Neutrophil (primary cell): ENCODE measurements at regions not wholly inside any gene's neighbourhood (a gene's known extent, or its start where the extent isn't known, plus 50 kb on each side); places are given as distances from the start of the nearest gene placed in this dataset.
"Not testable (repeated sequence)": the region's sequence is repeated elsewhere in the genome, so short reads cannot be mapped to it uniquely, and the experiment has no call there.

Source experiments
- H3K27ac ChIP-seq: fragments of 200-600 bp; sonication (generic); 2 replicates; pipeline ENCODE4 v1.5.1; 2016; ENCODE audit warnings: mild to moderate bottlenecking, moderate library complexity
- H3K27me3 ChIP-seq: fragments of 200-600 bp; sonication (generic); 2 replicates; pipeline ENCODE4 v1.6.0; 2016; ENCODE audit warnings: mild to moderate bottlenecking
- H3K36me3 ChIP-seq: fragments of 200-600 bp; sonication (generic); 2 replicates; pipeline ENCODE4 v1.5.1; 2017
- H3K4me1 ChIP-seq, 2 experiments: fragments of 200-600 bp in 1 of 2; sonication (generic) in 1 of 2; 1 replicate in 1 of 2; 2 replicates in 1 of 2; pipeline versions ENCODE4 v1.5.1 to v1.6.1; 2013 to 2016; ENCODE audit warnings: low read depth in 1 of 2, low read length in 1 of 2, mild to moderate bottlenecking in 1 of 2, moderate library complexity in 1 of 2; ENCODE audit not compliant: control insufficient read depth in 1 of 2, insufficient read depth in 1 of 2
- H3K4me3 ChIP-seq, 2 experiments: fragments of 200-600 bp in 1 of 2; sonication (generic) in 1 of 2; 1 replicate in 1 of 2; 2 replicates in 1 of 2; pipeline ENCODE4 v1.5.1; 2013 to 2016; ENCODE audit warnings: low read depth in 1 of 2, low read length in 1 of 2, mild to moderate bottlenecking in 1 of 2, moderate library complexity in 1 of 2
- H3K9me3 ChIP-seq: fragments of 200-600 bp; sonication (generic); 2 replicates; pipeline ENCODE4 v1.5.1; 2016
- TF ChIP-seq, protein P1 (sequence below): fragments of 200-600 bp; sonication (generic); IDR thresholded peaks from 2 replicates; pipeline ENCODE4 v1.5.1; 2016; ENCODE audit warnings: antibody characterized with exemption

- TF ChIP-seq, protein P1, sequence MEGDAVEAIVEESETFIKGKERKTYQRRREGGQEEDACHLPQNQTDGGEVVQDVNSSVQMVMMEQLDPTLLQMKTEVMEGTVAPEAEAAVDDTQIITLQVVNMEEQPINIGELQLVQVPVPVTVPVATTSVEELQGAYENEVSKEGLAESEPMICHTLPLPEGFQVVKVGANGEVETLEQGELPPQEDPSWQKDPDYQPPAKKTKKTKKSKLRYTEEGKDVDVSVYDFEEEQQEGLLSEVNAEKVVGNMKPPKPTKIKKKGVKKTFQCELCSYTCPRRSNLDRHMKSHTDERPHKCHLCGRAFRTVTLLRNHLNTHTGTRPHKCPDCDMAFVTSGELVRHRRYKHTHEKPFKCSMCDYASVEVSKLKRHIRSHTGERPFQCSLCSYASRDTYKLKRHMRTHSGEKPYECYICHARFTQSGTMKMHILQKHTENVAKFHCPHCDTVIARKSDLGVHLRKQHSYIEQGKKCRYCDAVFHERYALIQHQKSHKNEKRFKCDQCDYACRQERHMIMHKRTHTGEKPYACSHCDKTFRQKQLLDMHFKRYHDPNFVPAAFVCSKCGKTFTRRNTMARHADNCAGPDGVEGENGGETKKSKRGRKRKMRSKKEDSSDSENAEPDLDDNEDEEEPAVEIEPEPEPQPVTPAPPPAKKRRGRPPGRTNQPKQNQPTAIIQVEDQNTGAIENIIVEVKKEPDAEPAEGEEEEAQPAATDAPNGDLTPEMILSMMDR: no peak
- H3K36me3 ChIP-seq: no peaks in the 10 kb centered on the region
- H3K4me1 ChIP-seq: no peaks in the 10 kb centered on the region
- H3K9me3 ChIP-seq: peaks cover 9% of the 10 kb centered on the region
- no peak overlapping the region for H3K27ac ChIP-seq
- H3K27me3 ChIP-seq: peaks cover 17% of the 10 kb centered on the region
- no peak overlapping the region for H3K4me3 ChIP-seq
Observed at GRCh38 chr5:1720396-1721110, 79.1 kb downstream of the MRPL36 start.

- peaks cover 10% of the 10 kb centered on the region for H3K27me3 ChIP-seq
- H3K4me3 ChIP-seq: no peak overlapping the region
- TF ChIP-seq, protein P1: no peak
- H3K9me3 ChIP-seq: peaks cover 9% of the 10 kb centered on the region
- no peaks in the 10 kb centered on the region for H3K36me3 ChIP-seq
- no peak overlapping the region for H3K27ac ChIP-seq
- H3K4me1 ChIP-seq: no peaks in the 10 kb centered on the region
Observed at GRCh38 chr5:1719860-1720259, 79.8 kb downstream of the MRPL36 start.

DNA sequence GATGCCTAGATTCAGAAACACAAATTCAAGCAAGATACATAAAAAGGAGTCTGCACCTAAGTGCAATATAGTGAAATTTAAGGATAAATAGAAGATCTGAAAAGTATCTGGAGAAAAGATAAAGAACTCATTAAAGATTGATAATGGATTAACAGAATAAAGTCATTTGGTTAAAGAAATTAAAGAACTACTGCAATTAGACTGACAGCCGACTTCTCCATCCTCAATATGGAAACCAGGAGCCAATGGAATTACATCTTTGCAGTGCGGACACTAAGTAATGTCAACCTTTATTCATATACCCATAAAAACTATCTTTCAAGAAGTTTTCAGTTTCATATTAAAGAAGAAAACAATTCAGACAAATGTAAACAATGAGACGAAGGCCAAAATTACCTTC, 81.0 kb downstream of the MRPL36 start:
- Histone ChIP-seq H3K4me1 (no peaks in the 10 kb centered on the region), H3K36me3 (no peaks in the 10 kb centered on the region), H3K4me3 (no peak overlapping the region), H3K9me3 (peaks cover 9% of the 10 kb centered on the region), H3K27me3 (no peaks in the 10 kb centered on the region), H3K27ac (no peak overlapping the region)
- TF ChIP-seq, protein P1: no peak

- H3K27me3 ChIP-seq: peaks cover 29% of the 10 kb centered on the region
- not testable (repeated sequence) for H3K4me1 ChIP-seq, H3K36me3 ChIP-seq, H3K9me3 ChIP-seq, H3K27ac ChIP-seq, H3K4me3 ChIP-seq
Observed at GRCh38 chr5:1710091-1710490, 89.5 kb downstream of the MRPL36 start.

- H3K36me3 ChIP-seq: no peaks in the 10 kb centered on the region
- no peak overlapping the region for H3K4me3 ChIP-seq
- TF ChIP-seq, protein P1: no peak
- H3K27ac ChIP-seq: no peak overlapping the region
- peaks cover 29% of the 10 kb centered on the region for H3K27me3 ChIP-seq
- H3K4me1 ChIP-seq: no peaks in the 10 kb centered on the region
- H3K9me3 ChIP-seq: no peaks in the 10 kb centered on the region
Observed at GRCh38 chr5:1709171-1709803, 90.3 kb downstream of the MRPL36 start.

DNA sequence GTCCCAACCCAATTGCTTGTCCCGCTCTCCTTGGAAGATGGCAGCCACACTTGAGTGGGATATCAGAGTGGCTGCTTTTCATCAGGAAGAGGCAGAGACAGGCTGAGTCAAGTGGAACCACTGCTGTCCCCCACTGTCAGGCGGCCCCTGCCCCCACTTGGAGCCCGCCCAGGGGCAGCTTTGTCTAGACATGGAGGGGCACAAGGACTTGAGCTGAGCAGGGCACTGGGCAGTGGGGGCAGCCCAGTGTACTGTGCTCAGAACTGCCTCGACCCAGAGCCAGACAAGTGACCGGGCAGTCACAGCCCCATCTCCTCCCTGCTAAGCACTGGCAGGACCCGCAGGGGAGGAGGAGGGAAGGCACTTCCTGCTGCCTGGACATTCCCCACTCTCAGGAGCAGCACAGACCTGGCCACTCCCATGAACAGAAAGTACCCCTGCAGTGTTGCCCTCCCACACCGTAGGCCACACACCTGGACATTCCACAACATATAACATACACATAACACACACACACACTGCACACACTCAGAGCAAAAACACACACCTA, 91.0 kb downstream of the MRPL36 start:
- Histone ChIP-seq H3K4me3 (no peak overlapping the region), H3K27ac (no peak overlapping the region), H3K9me3 (no peaks in the 10 kb centered on the region)

More for the DNA sequence above, 91.0 kb downstream of the MRPL36 start:
- Histone ChIP-seq H3K27me3 (peaks cover 29% of the 10 kb centered on the region), H3K36me3 (no peaks in the 10 kb centered on the region), H3K4me1 (no peaks in the 10 kb centered on the region)
- TF ChIP-seq, protein P1: no peak
